ENCODE measurements at regions not wholly inside any gene's neighbourhood (a gene's known extent, or its start where the extent isn't known, plus 50 kb on each side); places are given as distances from the start of the nearest gene placed in this dataset.
A peak's percentile ranks its signal among the peaks of the same experiment; 100 is the strongest.

DNA sequence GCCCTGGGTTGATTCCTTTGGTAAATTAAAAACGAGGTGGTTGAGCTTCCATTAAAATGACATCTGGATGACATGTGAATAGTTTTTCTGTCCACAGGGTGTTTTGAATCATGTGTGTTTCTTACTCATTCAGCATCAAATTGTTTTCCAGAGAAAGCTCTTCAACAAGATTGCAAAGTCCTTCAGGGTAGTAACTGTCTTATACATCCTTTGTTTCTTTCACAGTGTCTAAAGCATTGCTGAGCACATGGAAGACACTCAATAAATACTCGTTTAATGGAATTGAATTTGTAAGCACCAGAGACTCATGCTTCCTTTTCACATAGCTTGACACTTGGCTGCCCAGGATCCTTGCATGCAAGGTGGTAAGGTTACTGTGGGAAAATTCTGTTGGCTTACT is 223.1 kb upstream of the CNTN6 start:
- FAIRE-seq (no peak), DNase-seq (ENCODE audit: low read depth in 1 of 2, low spot score in 2 of 2) (no peak)
- Histone ChIP-seq H2BK5ac (ENCODE audit: low read depth, low read length) (no peak overlapping the region), H3K4me1 (replicated peaks in 1 of 4; ENCODE audit: control insufficient read depth in 3 of 4, insufficient read depth in 4 of 4, low read length in 3 of 4) (no peaks in the 10 kb centered on the region; a peak in 1 of 7 replicates), H3K79me2 (ENCODE audit: control insufficient read depth in 1 of 2, insufficient read depth in 2 of 2, low read length in 2 of 2) (no peaks in the 10 kb centered on the region), H4K91ac (replicated peaks; ENCODE audit: insufficient read length, low read length) (no peak overlapping the region), H2BK20ac (ENCODE audit: low read length) (no peak overlapping the region), H2BK120ac (replicated peaks; ENCODE audit: low read depth, low read length) (no peak overlapping the region), H3K23me2 (ENCODE audit: low read depth, low read length) (no peaks in the 10 kb centered on the region), H2BK12ac (ENCODE audit: low read depth, low read length) (no peak overlapping the region), H3K9ac (replicated peaks in 1 of 4; ENCODE audit: extremely low read depth in 1 of 4, low read depth in 3 of 4, low read length in 3 of 4) (no peak overlapping the region), H2BK15ac (ENCODE audit: low read length) (no peak overlapping the region), H3K4me3 (ENCODE audit: extremely low read depth in 1 of 4, insufficient read depth in 2 of 4, low read depth in 3 of 4, low read length in 4 of 4) (no peak overlapping the region), H3K56ac (replicated peaks; ENCODE audit: insufficient read length, low read depth, low read length) (no peak overlapping the region), H3K18ac (ENCODE audit: extremely low read depth, low read length) (no peak overlapping the region), H3K9me3 (ENCODE audit: insufficient read depth in 2 of 2, low read depth in 1 of 2, low read length in 1 of 2) (no peaks in the 10 kb centered on the region), H3K4ac (replicated peaks; ENCODE audit: insufficient read length, low read depth, low read length) (no peak overlapping the region), H3K23ac (ENCODE audit: insufficient read length) (no peak overlapping the region), H3K14ac (ENCODE audit: insufficient read length) (no peak overlapping the region), H2AFZ (ENCODE audit: low read length) (0 out of 2 replicates have a peak overlapping the region, but pooled peaks have one; percentile 2), H2AK5ac (ENCODE audit: low read depth, low read length) (no peak overlapping the region), H4K20me1 (replicated peaks in 1 of 2; ENCODE audit: control insufficient read depth in 1 of 2, insufficient read depth in 2 of 2, low read length in 2 of 2) (no peaks in the 10 kb centered on the region), H4K5ac (ENCODE audit: insufficient read length, low read depth, low read length) (no peak overlapping the region), H3K27ac (ENCODE audit: low read depth, low read length) (no peak overlapping the region), H3K27me3 (replicated peaks in 1 of 4; ENCODE audit: control insufficient read depth in 3 of 4, extremely low read depth in 1 of 4, insufficient read depth in 3 of 4, low read length in 3 of 4) (no peaks in the 10 kb centered on the region), H4K8ac (ENCODE audit: extremely low read depth, insufficient read depth, low read length) (no peak overlapping the region), H3K79me1 (ENCODE audit: low read depth, low read length) (no peaks in the 10 kb centered on the region), H3K36me3 (ENCODE audit: control insufficient read depth in 2 of 4, insufficient read depth in 4 of 4, low read length in 3 of 4) (no peaks in the 10 kb centered on the region), H3K4me2 (ENCODE audit: insufficient read depth in 1 of 2, low read depth in 2 of 2, low read length in 2 of 2) (no peak overlapping the region)
- ChIA-PET POLR2A (ENCODE audit: partially characterized antibody) (no interaction called here), CTCF (ENCODE audit: partially characterized antibody) (interaction anchor here (0.6 to 1.2 kb wide), 3 partner anchors 9 to 768 kb away, joined by 3 to 4 read pairs (median 3); no protein-coding TSS in a partner anchor)
- WGBS, 2 experiments (ENCODE audit: extremely low coverage in 1 of 2, insufficient coverage in 1 of 2, insufficient read length in 1 of 2, insufficient replicate concordance in 2 of 2, low coverage in 1 of 2, low lambda C conversion rate in 2 of 2, missing lambda C conversion rate in 1 of 2): 76% methylated on average over 2 of the region's 2 CpGs; no CpG with 5 or more reads in 1 of the 2 experiments
- TF ChIP-seq EGR1 (IDR thresholded peaks at IDR 0.05; ENCODE audit: borderline replicate concordance, low read depth, low read length): no peak
- TF ChIP-seq TEAD4 (IDR thresholded peaks at IDR 0.05; ENCODE audit: low read depth, low read length): no peak
- TF ChIP-seq ATF2 (IDR thresholded peaks at IDR 0.05; ENCODE audit: low read length): no peak
- no peak for TF ChIP-seq YY1 (IDR thresholded peaks at IDR 0.05; ENCODE audit: low read depth, low read length)
- no peak for TF ChIP-seq KDM5A (IDR thresholded peaks at IDR 0.05; ENCODE audit: low read length)
- no peak for TF ChIP-seq CREB1 (IDR thresholded peaks at IDR 0.05)
- TF ChIP-seq USF2 (IDR thresholded peaks at IDR 0.05; ENCODE audit: low read length): no peak

All from H1 (cell line).